Right cardiac atrium (tissue), 5 donors: ENCODE measurements at regions not wholly inside any gene's neighbourhood (a gene's known extent, or its start where the extent isn't known, plus 50 kb on each side); places are given as distances from the start of the nearest gene placed in this dataset.
"Not testable (repeated sequence)": the region's sequence is repeated elsewhere in the genome, so short reads cannot be mapped to it uniquely, and the experiment has no call there.

Experiments used
- ATAC-seq, 2 donors: fragments of 200-7000 bp; cut with Tn5 transposase; one replicate each; pipeline versions ENCODE4 v1.8.0 to v1.9.1; 2020; ENCODE audit warnings: moderate library complexity in 2 of 2, mild to moderate bottlenecking in 1 of 2
- DNase-seq, 3 donors: peaks; one replicate each; pipeline ENCODE4 v3.0.0-alpha.2; 2020
- H3K27ac ChIP-seq: one replicate; pipeline ENCODE4 v1.5.1; 2013; ENCODE audit warnings: mild to moderate bottlenecking, low read length, control low read depth, moderate library complexity
- H3K27me3 ChIP-seq: one replicate; pipeline ENCODE4 v1.6.1; 2013; ENCODE audit not compliant: control insufficient read depth, insufficient read depth
- H3K4me1 ChIP-seq: one replicate; pipeline ENCODE4 v1.6.1; 2013; ENCODE audit warnings: low read length; ENCODE audit not compliant: control insufficient read depth, insufficient read depth
- H3K4me3 ChIP-seq: one replicate; pipeline ENCODE4 v1.5.1; 2013; ENCODE audit warnings: low read length, control low read depth
- H3K9me3 ChIP-seq: one replicate; pipeline ENCODE4 v1.6.1; 2013; ENCODE audit warnings: low read length; ENCODE audit not compliant: control insufficient read depth
- whole genome bisulfite sequencing: extraction: QIAGEN DNeasy Blood & Tissue Kit; methylation state at CpG from one replicate; pipeline ENCODE4 v1.1.7; 2013; 5-methylcytosine and 5-hydroxymethylcytosine counted together
- intact Hi-C, 4 donors: fragments of 100-400 bp; cut with DNase I; formaldehyde crosslinking; loops; one replicate each; pipeline versions ENCODE4 v1.11.0 to v1.14.0; 2022 to 2023
- donor health status: healthy with polysubstance abuse.
- donor health status: DM: no; HTN: yes; CAD: no.
- donor health status: DM: no; HTN: no; CAD: no.
- donor health status: DM: no; HTN: yes; CAD: no; lungs with severe emphysema.
- donor health status: DM: yes; HTN: yes; CAD: no.

- 70% methylated on average over 11 of the region's 11 CpGs for WGBS
- H3K27ac ChIP-seq: no peak overlapping the region
- no peaks in the 10 kb centered on the region for H3K4me1 ChIP-seq
- no peak overlapping the region for H3K4me3 ChIP-seq
- DNase-seq (no peak), ATAC-seq (no peak)
- no peaks in the 10 kb centered on the region for H3K9me3 ChIP-seq
- no peaks in the 10 kb centered on the region for H3K27me3 ChIP-seq
- intact Hi-C loops: no loop called here
Observed at GRCh38 chr2:242056785-242057184, 187.3 kb downstream of the RTP5 start.

- no peak for DNase-seq
- Histone ChIP-seq H3K4me3 (no peak overlapping the region), H3K9me3 (no peaks in the 10 kb centered on the region), H3K4me1 (no peaks in the 10 kb centered on the region), H3K27me3 (no peaks in the 10 kb centered on the region), H3K27ac (no peak overlapping the region)
- intact Hi-C loops: no loop called here
- WGBS: 88% methylated on average over 19 of the region's 19 CpGs
- ATAC-seq: no peak
Observed at GRCh38 chr2:242057379-242058040, 188.0 kb downstream of the RTP5 start.

GRCh38 chr2:242058116-242058680, 188.7 kb downstream of the RTP5 start:
- ATAC-seq (peak in 1 of 2 donors; percentile 8), DNase-seq (no peak)
- intact Hi-C loops: no loop called here
- Histone ChIP-seq H3K9me3 (no peaks in the 10 kb centered on the region), H3K27ac (no peak overlapping the region), H3K4me1 (no peaks in the 10 kb centered on the region), H3K4me3 (no peak overlapping the region), H3K27me3 (no peaks in the 10 kb centered on the region)
- 73% methylated on average over 11 of the region's 11 CpGs for WGBS

- intact Hi-C loops: no loop called here
- DNase-seq: no peak
- Histone ChIP-seq H3K9me3 (no peaks in the 10 kb centered on the region), H3K4me1 (no peaks in the 10 kb centered on the region), H3K27me3 (no peaks in the 10 kb centered on the region), H3K4me3 (no peak overlapping the region), H3K27ac (no peak overlapping the region)
- no peak for ATAC-seq
- WGBS: 89% methylated on average over 7 of the region's 7 CpGs
Observed at GRCh38 chr2:242059566-242059965, 190.0 kb downstream of the RTP5 start.

- intact Hi-C loops: no loop called here
- H3K27ac ChIP-seq: no peak overlapping the region
- WGBS: 65% methylated on average over 4 of the region's 4 CpGs
- DNase-seq: no peak
- H3K9me3 ChIP-seq: no peaks in the 10 kb centered on the region
- ATAC-seq: no peak
- H3K4me1 ChIP-seq: no peaks in the 10 kb centered on the region
- H3K27me3 ChIP-seq: no peaks in the 10 kb centered on the region
- H3K4me3 ChIP-seq: no peak overlapping the region
Observed at GRCh38 chr2:242060212-242060835, 190.8 kb downstream of the RTP5 start.

GRCh38 chr2:242061930-242062329, 192.4 kb downstream of the RTP5 start:
- H3K27me3 ChIP-seq, H3K9me3 ChIP-seq, H3K4me3 ChIP-seq, DNase-seq, H3K4me1 ChIP-seq, H3K27ac ChIP-seq, ATAC-seq, intact Hi-C loops: not testable (repeated sequence)
- 91% methylated on average over 17 of the region's 17 CpGs for WGBS

- no peak overlapping the region for H3K27ac ChIP-seq
- intact Hi-C loops: no loop called here
- WGBS: 57% methylated on average over 2 of the region's 2 CpGs
- no peaks in the 10 kb centered on the region for H3K9me3 ChIP-seq
- H3K4me1 ChIP-seq: no peaks in the 10 kb centered on the region
- no peak for ATAC-seq
- no peak for DNase-seq
- H3K4me3 ChIP-seq: no peak overlapping the region
- H3K27me3 ChIP-seq: no peaks in the 10 kb centered on the region
Observed at GRCh38 chr2:242063436-242063835, 193.9 kb downstream of the RTP5 start.

GRCh38 chr2:242063850-242064249, 194.3 kb downstream of the RTP5 start:
- intact Hi-C loops: no loop called here
- Histone ChIP-seq H3K27me3 (no peaks in the 10 kb centered on the region), H3K4me3 (no peak overlapping the region), H3K9me3 (no peaks in the 10 kb centered on the region), H3K27ac (no peak overlapping the region), H3K4me1 (no peaks in the 10 kb centered on the region)
- ATAC-seq (no peak), DNase-seq (no peak)
- WGBS: 81% methylated on average over 7 of the region's 7 CpGs

GRCh38 chr2:242064364-242065250, 195.1 kb downstream of the RTP5 start:
- Histone ChIP-seq H3K27me3 (no peaks in the 10 kb centered on the region), H3K4me1 (no peaks in the 10 kb centered on the region), H3K9me3 (no peaks in the 10 kb centered on the region), H3K4me3 (no peak overlapping the region), H3K27ac (no peak overlapping the region)
- ATAC-seq (no peak), DNase-seq (no peak)
- intact Hi-C loops: no loop called here
- WGBS: 81% methylated on average over 19 of the region's 19 CpGs

GRCh38 chr2:242065426-242065825, 195.9 kb downstream of the RTP5 start:
- no peak overlapping the region for H3K27ac ChIP-seq
- ATAC-seq (no peak), DNase-seq (no peak)
- intact Hi-C loops: no loop called here
- H3K4me1 ChIP-seq: no peaks in the 10 kb centered on the region
- no peaks in the 10 kb centered on the region for H3K27me3 ChIP-seq
- WGBS: 81% methylated on average over 11 of the region's 11 CpGs
- no peaks in the 10 kb centered on the region for H3K9me3 ChIP-seq
- H3K4me3 ChIP-seq: no peak overlapping the region

- WGBS: 81% methylated on average over 7 of the region's 7 CpGs
- no peaks in the 10 kb centered on the region for H3K4me1 ChIP-seq
- no peaks in the 10 kb centered on the region for H3K9me3 ChIP-seq
- no peak for DNase-seq
- no peak overlapping the region for H3K4me3 ChIP-seq
- intact Hi-C loops: no loop called here
- H3K27me3 ChIP-seq: no peaks in the 10 kb centered on the region
- ATAC-seq: peak in 1 of 2 donors; percentile 3
- no peak overlapping the region for H3K27ac ChIP-seq
Observed at GRCh38 chr2:242069018-242069417, 199.5 kb downstream of the RTP5 start.
